Sigmoid colon (tissue), 4 donors: ENCODE measurements at regions not wholly inside any gene's neighbourhood (a gene's known extent, or its start where the extent isn't known, plus 50 kb on each side); places are given as distances from the start of the nearest gene placed in this dataset.

Source experiments
- CTCF ChIP-seq, 4 experiments: fragments of 450-650 bp in 3 of 4; fragments of 200-600 bp in 1 of 4; IDR thresholded peaks; one replicate each; pipeline ENCODE4 v1.5.1; 2016 to 2019; ENCODE audit warnings: antibody characterized with exemption in 4 of 4, mild to moderate bottlenecking in 3 of 4, moderate library complexity in 2 of 4
- EP300 ChIP-seq, 4 donors: sonication (generic); formaldehyde crosslinking; IDR thresholded peaks; one replicate each; pipeline ENCODE4 v1.6.1; 2017; ENCODE audit warnings: antibody characterized with exemption in 4 of 4
- POLR2A ChIP-seq, 2 donors: fragments of 450-650 bp; IDR thresholded peaks; one replicate each; pipeline ENCODE4 v1.6.1; 2016; ENCODE audit warnings: antibody characterized with exemption in 2 of 2, mild to moderate bottlenecking in 2 of 2, moderate library complexity in 2 of 2

GRCh38 chr12:24060089-24060488 lies 110.6 kb upstream of the SOX5 start:
- no peak for TF ChIP-seq CTCF (IDR thresholded peaks at IDR 0.05)
- TF ChIP-seq POLR2A (IDR thresholded peaks at IDR 0.05) = no peak
- no peak for TF ChIP-seq EP300 (IDR thresholded peaks at IDR 0.05)
